ENCODE measurements at regions not wholly inside any gene's neighbourhood (a gene's known extent, or its start where the extent isn't known, plus 50 kb on each side); places are given as distances from the start of the nearest gene placed in this dataset.

DNA sequence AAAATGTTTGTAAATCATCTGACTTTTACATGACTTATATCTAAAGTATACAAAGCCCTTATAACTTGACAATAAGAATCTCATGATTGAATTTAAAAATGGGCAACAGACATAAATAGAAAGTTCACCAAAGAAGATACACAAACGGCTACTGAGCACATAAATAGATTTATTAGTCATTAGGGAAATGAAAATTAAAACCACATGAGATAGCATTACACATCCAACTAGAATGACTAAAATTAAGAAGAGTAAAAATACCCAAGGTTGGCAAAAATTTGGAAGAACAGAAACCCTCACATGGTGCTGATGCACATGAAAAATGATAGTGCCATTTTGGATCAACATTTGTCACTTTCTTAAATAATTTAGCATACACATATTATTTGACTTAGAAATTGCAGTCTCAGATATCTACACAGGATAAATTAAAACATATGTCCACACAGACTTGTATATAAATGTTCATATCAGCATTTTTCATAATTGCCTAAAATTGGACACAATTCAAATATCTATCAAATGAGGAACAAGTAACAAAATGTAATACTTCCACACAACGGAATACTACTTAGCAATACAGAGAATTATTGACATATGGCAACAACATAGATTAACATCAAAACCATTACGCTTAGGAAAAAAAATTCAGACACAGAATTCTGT lies 359.1 kb upstream of the DAB2 start:
- Histone ChIP-seq H3K4me1 (no peaks in the 10 kb centered on the region), H3K27ac (no peak overlapping the region), H3K4me3 (no peak overlapping the region), H3K9me3 (no peaks in the 10 kb centered on the region), H3K27me3 (no peaks in the 10 kb centered on the region), H3K36me3 (no peaks in the 10 kb centered on the region)
- DNase-seq, result no peak
- WGBS, 2 donors, result 74 to 80% methylated on average over 3 of the region's 3 CpGs
- no peak for TF ChIP-seq EP300 (IDR thresholded peaks at IDR 0.05)
- TF ChIP-seq, protein P1, sequence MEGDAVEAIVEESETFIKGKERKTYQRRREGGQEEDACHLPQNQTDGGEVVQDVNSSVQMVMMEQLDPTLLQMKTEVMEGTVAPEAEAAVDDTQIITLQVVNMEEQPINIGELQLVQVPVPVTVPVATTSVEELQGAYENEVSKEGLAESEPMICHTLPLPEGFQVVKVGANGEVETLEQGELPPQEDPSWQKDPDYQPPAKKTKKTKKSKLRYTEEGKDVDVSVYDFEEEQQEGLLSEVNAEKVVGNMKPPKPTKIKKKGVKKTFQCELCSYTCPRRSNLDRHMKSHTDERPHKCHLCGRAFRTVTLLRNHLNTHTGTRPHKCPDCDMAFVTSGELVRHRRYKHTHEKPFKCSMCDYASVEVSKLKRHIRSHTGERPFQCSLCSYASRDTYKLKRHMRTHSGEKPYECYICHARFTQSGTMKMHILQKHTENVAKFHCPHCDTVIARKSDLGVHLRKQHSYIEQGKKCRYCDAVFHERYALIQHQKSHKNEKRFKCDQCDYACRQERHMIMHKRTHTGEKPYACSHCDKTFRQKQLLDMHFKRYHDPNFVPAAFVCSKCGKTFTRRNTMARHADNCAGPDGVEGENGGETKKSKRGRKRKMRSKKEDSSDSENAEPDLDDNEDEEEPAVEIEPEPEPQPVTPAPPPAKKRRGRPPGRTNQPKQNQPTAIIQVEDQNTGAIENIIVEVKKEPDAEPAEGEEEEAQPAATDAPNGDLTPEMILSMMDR (IDR thresholded peaks at IDR 0.05), result no peak
- TF ChIP-seq POLR2AphosphoS5 (IDR thresholded peaks at IDR 0.05), result no peak
- no peak for TF ChIP-seq POLR2A (IDR thresholded peaks at IDR 0.05)
- intact Hi-C loops (cut with DNase I), result no loop called here

DNA sequence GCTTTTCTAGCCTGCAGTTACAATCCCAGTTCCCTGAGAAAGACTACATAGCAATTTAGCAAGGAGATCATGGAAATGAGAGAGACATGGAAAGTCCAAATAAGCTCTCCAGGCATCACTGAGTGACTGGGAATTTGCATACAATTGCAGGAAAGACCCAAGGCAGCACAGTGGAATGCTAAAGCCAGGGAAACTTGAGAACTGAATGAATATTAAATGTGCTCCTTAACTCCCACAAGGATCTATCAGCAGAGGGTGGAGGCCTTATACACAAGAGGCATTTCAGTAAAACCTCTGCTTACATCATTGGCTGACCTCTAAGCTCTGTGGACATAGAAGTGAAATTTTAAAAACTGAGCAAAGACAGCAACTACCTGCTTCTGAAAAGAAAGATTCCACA lies 355.6 kb upstream of the DAB2 start:
- DNase-seq, result no peak
- intact Hi-C loops (cut with DNase I), result no loop called here
- H3K27ac ChIP-seq, result no peak overlapping the region
- H3K9me3 ChIP-seq, result no peaks in the 10 kb centered on the region
- no peaks in the 10 kb centered on the region for H3K27me3 ChIP-seq
- H3K4me1 ChIP-seq, result peaks cover 0 to 11% (median 6%) of the 10 kb centered on the region in 4 donors
- no peak for TF ChIP-seq EP300 (IDR thresholded peaks at IDR 0.05)
- TF ChIP-seq, protein P1 (IDR thresholded peaks at IDR 0.05), result no peak
- no peak for TF ChIP-seq POLR2A (IDR thresholded peaks at IDR 0.05)
- no peak for TF ChIP-seq POLR2AphosphoS5 (IDR thresholded peaks at IDR 0.05)
- no peak overlapping the region for H3K4me3 ChIP-seq
- H3K36me3 ChIP-seq, result no peaks in the 10 kb centered on the region

DNA sequence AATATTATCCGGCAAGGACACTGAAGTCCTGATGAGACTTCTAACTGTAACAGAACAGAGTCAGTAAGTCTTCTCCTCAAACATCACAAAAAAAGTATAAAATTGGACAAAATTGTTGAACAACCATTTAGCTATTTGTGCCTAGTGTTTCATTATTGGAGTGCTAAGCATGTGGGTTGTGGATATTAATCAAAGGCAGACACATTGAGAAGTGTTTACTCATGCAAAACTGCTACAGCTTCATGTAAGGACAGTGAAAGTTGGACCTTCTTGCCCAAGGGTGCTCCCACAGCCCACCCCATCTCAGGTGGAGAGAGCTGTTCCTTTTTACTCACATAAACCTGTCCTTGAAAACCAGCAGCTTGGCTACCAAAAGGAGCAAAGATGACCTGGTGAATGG lies 355.1 kb upstream of the DAB2 start:
- Histone ChIP-seq H3K9me3 (no peaks in the 10 kb centered on the region), H3K4me1 (peaks cover 0 to 11% (median 7%) of the 10 kb centered on the region in 4 donors), H3K36me3 (no peaks in the 10 kb centered on the region), H3K27ac (no peak overlapping the region), H3K4me3 (no peak overlapping the region), H3K27me3 (no peaks in the 10 kb centered on the region)
- 95 to 96% methylated on average over 1 of the region's 1 CpG for WGBS, 2 donors
- no peak for DNase-seq
- intact Hi-C loops (cut with DNase I), result no loop called here
- no peak for TF ChIP-seq POLR2A (IDR thresholded peaks at IDR 0.05)
- TF ChIP-seq EP300 (IDR thresholded peaks at IDR 0.05), result no peak
- TF ChIP-seq, protein P1 (IDR thresholded peaks at IDR 0.05), result no peak
- TF ChIP-seq POLR2AphosphoS5 (IDR thresholded peaks at IDR 0.05), result no peak

DNA sequence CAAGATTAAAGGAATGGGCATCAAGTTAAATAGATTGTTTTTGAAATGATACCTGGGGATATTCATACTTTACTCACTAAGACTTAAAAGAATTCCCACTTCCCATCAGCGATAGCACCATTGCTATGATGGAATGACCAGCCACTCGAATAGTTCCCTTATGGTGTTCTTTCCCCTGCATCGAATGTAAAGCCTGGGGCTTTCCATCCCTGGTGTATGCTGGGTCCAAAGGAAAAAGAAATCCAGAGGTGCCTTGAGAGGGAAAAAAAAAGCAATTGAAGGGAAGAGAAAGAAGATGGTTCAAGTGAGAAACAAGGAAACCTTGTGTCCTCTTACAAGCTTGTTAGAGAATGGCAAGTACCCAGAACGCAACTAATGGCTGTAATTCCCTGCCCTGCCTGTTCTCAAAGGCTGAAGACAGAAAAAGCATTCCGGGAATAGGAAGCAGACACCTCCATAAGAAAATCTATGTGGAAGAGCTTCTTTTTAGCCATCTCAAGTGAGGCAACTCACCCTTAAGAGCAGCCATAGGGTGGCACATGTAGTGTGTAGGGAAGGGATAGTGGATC lies 351.1 kb upstream of the DAB2 start:
- peaks cover 0 to 11% (median 7%) of the 10 kb centered on the region in 4 donors for H3K4me1 ChIP-seq
- H3K27ac ChIP-seq, result no peak overlapping the region
- H3K27me3 ChIP-seq, result no peaks in the 10 kb centered on the region
- DNase-seq, result no peak
- TF ChIP-seq POLR2A (IDR thresholded peaks at IDR 0.05), result no peak
- no peak for TF ChIP-seq POLR2AphosphoS5 (IDR thresholded peaks at IDR 0.05)
- no peak for TF ChIP-seq EP300 (IDR thresholded peaks at IDR 0.05)
- TF ChIP-seq, protein P1 (IDR thresholded peaks at IDR 0.05), result no peak
- H3K9me3 ChIP-seq, result no peaks in the 10 kb centered on the region
- intact Hi-C loops (cut with DNase I), result no loop called here
- no peak overlapping the region for H3K4me3 ChIP-seq
- no peaks in the 10 kb centered on the region for H3K36me3 ChIP-seq
- WGBS, 2 donors, result 87 to 93% methylated on average over 5 of the region's 5 CpGs
